Mucosa of descending colon (tissue), 3 donors: ENCODE measurements at regions not wholly inside any gene's neighbourhood (a gene's known extent, or its start where the extent isn't known, plus 50 kb on each side); places are given as distances from the start of the nearest gene placed in this dataset.

ENCODE experiments used
- ATAC-seq: fragments of 200-7000 bp; cut with Tn5 transposase; one replicate; pipeline ENCODE4 v1.9.1; 2020; ENCODE audit warnings: mild to moderate bottlenecking, moderate library complexity
- DNase-seq, 3 donors: peaks; one replicate each; pipeline ENCODE4 v3.0.0-alpha.2; 2020
- H3K36me3 ChIP-seq: fragments of 200-600 bp; one replicate; pipeline ENCODE4 v1.8.0; 2021; ENCODE audit warnings: low read depth, mild to moderate bottlenecking
- H3K4me1 ChIP-seq: fragments of 200-600 bp; one replicate; pipeline ENCODE4 v1.8.0; 2021; ENCODE audit warnings: low read depth, mild to moderate bottlenecking
- H3K4me3 ChIP-seq: fragments of 200-600 bp; one replicate; pipeline ENCODE4 v1.8.0; 2021; ENCODE audit warnings: mild to moderate bottlenecking
- H3K9me3 ChIP-seq: fragments of 200-600 bp; one replicate; pipeline ENCODE4 v1.8.0; 2021; ENCODE audit warnings: mild to moderate bottlenecking
- CTCF ChIP-seq: fragments of 200-600 bp; IDR thresholded peaks from one replicate; pipeline ENCODE4 v1.8.0; 2022; ENCODE audit warnings: antibody characterized with exemption, mild to moderate bottlenecking
- intact Hi-C, 2 donors: fragments of 100-400 bp; cut with DNase I in 1 of 2; cut with micrococcal nuclease in 1 of 2; formaldehyde crosslinking; loops; one replicate each; pipeline versions ENCODE4 v1.11.0 to v1.11.1; 2022; cut with DNase I, micrococcal nuclease
- donor health status: DM: no; HTN: no; CAD: no; lungs with moderate emphysema.
- donor health status: DM: no; HTN: no; CAD: no.
- donor health status: DM: no; HTN: yes; CAD: no.

DNA sequence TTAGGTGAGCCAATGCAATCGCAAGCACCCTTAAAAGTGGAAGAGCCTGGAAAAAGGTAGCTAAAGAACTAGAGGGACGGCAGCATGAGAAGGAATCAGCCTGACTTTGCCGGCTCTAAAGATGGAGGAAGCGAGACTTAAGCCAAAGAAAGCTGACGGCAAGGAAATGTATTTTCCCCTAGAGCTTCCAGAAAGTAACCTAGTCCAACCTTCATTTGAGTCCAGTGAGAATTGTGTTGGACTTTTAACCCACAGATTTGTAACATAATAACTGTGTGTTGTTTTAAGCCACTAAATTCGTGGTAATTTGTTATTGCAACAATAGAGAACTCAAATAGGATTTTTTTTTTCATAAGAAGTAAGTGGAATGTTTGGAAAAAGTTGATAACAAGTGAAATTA, 212.7 kb upstream of the C1QTNF7 start:
- Histone ChIP-seq H3K4me1 (no peaks in the 10 kb centered on the region), H3K36me3 (no peaks in the 10 kb centered on the region), H3K4me3 (no peak overlapping the region), H3K9me3 (no peaks in the 10 kb centered on the region)
- no peak for TF ChIP-seq CTCF
- ATAC-seq (no peak), DNase-seq (no peak)
- intact Hi-C loops = no loop called here

DNA sequence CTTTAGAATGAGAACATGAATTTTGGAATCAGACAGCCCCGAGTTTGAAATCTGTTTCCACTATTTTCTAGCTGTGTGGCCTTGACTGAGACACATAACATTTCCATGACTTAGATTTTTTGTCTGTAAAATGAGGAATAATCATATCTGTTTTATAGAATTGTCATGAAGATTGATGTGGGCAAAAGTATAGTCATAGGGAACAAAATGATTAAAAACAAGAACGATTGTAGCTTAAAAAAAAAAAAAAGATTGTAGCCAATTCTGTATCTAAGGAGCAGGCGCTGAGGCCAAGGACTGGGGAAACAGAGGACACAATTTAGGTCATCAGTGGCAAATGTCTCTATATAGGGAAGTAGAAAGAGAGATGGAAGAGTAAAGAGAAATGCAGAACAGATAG, 201.6 kb upstream of the C1QTNF7 start:
- H3K36me3 ChIP-seq = no peaks in the 10 kb centered on the region
- intact Hi-C loops = no loop called here
- no peak for TF ChIP-seq CTCF

GRCh38 chr4:15231265-15232091, 196.4 kb upstream of the C1QTNF7 start:
- H3K4me1 ChIP-seq = no peaks in the 10 kb centered on the region
- TF ChIP-seq CTCF = peak; percentile 35
- ATAC-seq (peak; percentile 81), DNase-seq (peak in 2 of 3 donors; percentile 56 to 86)
- H3K9me3 ChIP-seq = no peaks in the 10 kb centered on the region
- no peak overlapping the region for H3K4me3 ChIP-seq
- no peaks in the 10 kb centered on the region for H3K36me3 ChIP-seq
- intact Hi-C loops = loop anchor here in 1 of 2 donors (10.0 kb wide), 1 partner anchor 163 kb away; no protein-coding TSS in a partner anchor

More for the DNA sequence above, 201.6 kb upstream of the C1QTNF7 start:
- Histone ChIP-seq H3K4me3 (no peak overlapping the region), H3K4me1 (no peaks in the 10 kb centered on the region), H3K9me3 (no peaks in the 10 kb centered on the region)
- ATAC-seq = no peak
- DNase-seq = no peak

DNA sequence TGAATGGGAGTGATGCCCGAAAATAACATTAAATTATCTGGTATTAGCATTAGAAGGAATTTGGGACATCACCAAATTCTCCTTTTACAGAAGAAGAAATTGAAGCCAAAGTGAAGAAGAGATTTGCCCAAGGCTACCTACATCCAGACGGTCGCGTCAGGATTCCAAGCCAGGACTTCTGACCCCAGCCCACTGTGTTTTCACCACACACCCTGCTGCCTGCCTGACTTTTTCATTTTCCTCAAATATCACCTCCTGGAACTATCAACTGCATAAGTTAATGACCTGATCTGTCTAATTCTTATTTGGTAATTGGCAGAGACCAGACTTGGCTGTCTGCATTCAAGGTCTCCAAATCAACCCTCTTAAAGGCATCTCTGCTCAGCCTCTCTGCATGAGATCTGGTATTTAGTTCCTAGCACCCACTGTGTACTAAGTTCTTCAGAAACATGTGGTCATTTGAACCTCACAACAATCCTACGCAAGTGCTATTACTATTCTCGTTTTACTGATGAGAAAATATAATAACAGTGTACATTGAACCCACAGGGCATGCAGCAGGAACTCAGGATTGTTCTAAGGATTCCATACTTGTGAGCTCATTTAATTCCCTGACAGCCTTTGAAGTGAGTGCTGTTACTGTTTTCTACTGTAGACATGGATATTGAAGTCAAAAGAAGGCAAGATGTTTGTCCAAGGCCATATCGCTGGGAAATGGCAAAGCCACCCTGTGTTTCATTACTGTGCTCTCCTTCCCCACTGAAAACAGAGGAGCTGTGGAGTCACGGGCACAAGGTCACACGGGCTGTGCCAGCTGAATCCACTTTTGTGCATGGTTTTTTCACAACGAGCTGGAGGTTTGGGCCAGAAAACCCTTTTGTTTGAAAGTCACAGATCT, 195.2 kb upstream of the C1QTNF7 start:
- Histone ChIP-seq H3K4me1 (no peaks in the 10 kb centered on the region), H3K9me3 (no peaks in the 10 kb centered on the region), H3K36me3 (no peaks in the 10 kb centered on the region), H3K4me3 (no peak overlapping the region)
- DNase-seq = no peak
- no peak for ATAC-seq
- TF ChIP-seq CTCF = no peak
- intact Hi-C loops = loop anchor here in 1 of 2 donors (10.0 kb wide), 1 partner anchor 162 kb away; no protein-coding TSS in a partner anchor

DNA sequence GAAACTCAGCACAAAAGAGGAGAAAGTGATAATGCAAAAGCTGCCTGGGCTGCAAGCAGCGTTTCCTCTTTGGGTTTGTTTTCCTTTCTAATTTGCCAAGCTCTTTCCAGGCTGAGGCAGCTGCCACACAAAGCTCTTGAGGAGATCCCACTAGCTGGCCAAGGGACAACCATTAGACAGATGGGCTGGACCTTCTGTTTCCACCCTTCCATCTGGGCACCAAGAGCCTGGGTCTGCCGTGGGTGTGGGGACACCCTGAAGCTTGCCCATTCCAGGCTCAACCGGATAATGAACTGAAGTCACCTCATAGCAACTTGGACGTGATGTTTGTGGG, 194.6 kb upstream of the C1QTNF7 start:
- Histone ChIP-seq H3K4me3 (no peak overlapping the region), H3K9me3 (no peaks in the 10 kb centered on the region), H3K4me1 (no peaks in the 10 kb centered on the region), H3K36me3 (no peaks in the 10 kb centered on the region)
- no peak for TF ChIP-seq CTCF
- ATAC-seq (no peak), DNase-seq (no peak)
- intact Hi-C loops = loop anchor here in 1 of 2 donors (10.0 kb wide), 1 partner anchor 162 kb away; no protein-coding TSS in a partner anchor
